K562 (cell line): ENCODE measurements at regions not wholly inside any gene's neighbourhood (a gene's known extent, or its start where the extent isn't known, plus 50 kb on each side); places are given as distances from the start of the nearest gene placed in this dataset.

Experiments
- ATAC-seq: fragments of 200-7000 bp; cut with Tn5 transposase; 3 replicates; pipeline ENCODE4 v1.9.1; 2020; ENCODE audit warnings: moderate library complexity
- BruUV-seq: library from RNA; stranded (reverse); fragments of 400-500 nt; replicated peaks from 2 replicates; lab custom pipeline; 2021; lab: Mats Ljungman, UMichigan
- CTCF ChIA-PET: fragments of 300-600 bp; formaldehyde crosslinking; extraction: SDS; loops from one replicate; lab custom pipeline; 2021; ENCODE audit warnings: low intra/inter-chr PET ratio; lab: Yijun Ruan, JAX
- POLR2A ChIA-PET: fragments of 300-600, 350-650 bp; sonication (Branson Sonifier 250); formaldehyde crosslinking; extraction: SDS; loops from one replicate; lab custom pipeline; 2021; ENCODE audit warnings: antibody characterized with exemption, inconsistent platforms; lab: Yijun Ruan, JAX
- DNase-seq, 4 experiments: peaks; one replicate each; pipeline versions ENCODE4 v3.0.0 to v3.0.0-alpha.2; 2011 to 2018; ENCODE audit warnings: low spot score in 3 of 4, mixed read lengths in 3 of 4; ENCODE audit errors: extremely low read depth in 1 of 4
- FAIRE-seq: peaks from 2 replicates; lab custom pipeline; 2011; peaks lifted over from hg19 to GRCh38; lab: Jason Lieb, UNC
- H2AFZ ChIP-seq: 2 replicates; pipeline ENCODE4 v1.6.0; 2011; ENCODE audit warnings: low read depth, low read length, control low read depth, inconsistent platforms
- H3K27ac ChIP-seq: fragments of 200-600 bp; 3 replicates; pipeline ENCODE4 v1.8.0; 2011; ENCODE audit warnings: low read depth, mild to moderate bottlenecking, control low read depth, inconsistent platforms, low read length, moderate library complexity, mixed read lengths; ENCODE audit errors: extremely low read depth
- H3K27me3 ChIP-seq, 2 experiments: fragments of 300-600 bp in 1 of 2; 2 replicates in 1 of 2; 3 replicates in 1 of 2; pipeline versions ENCODE4 v1.6.0 to v1.8.0; 2011; ENCODE audit warnings: inconsistent platforms in 2 of 2, low read length in 2 of 2, mild to moderate bottlenecking in 1 of 2, mixed read lengths in 1 of 2, moderate library complexity in 1 of 2; ENCODE audit not compliant: control insufficient read depth in 2 of 2, insufficient read depth in 2 of 2
- H3K36me3 ChIP-seq: fragments of 300-600 bp; 3 replicates; pipeline ENCODE4 v1.8.0; 2011; ENCODE audit warnings: mild to moderate bottlenecking, low read length, inconsistent platforms; ENCODE audit not compliant: control insufficient read depth, insufficient read depth
- H3K4me1 ChIP-seq, 2 experiments: fragments of 200-600 bp in 1 of 2; replicated peaks in 1 of 2; 2 replicates in 1 of 2; 3 replicates in 1 of 2; pipeline versions ENCODE4 v1.5.1 to v1.8.0; 2011; ENCODE audit warnings: inconsistent platforms in 2 of 2, low read length in 2 of 2, mild to moderate bottlenecking in 1 of 2, mixed read lengths in 1 of 2, moderate library complexity in 1 of 2; ENCODE audit not compliant: control insufficient read depth in 2 of 2, insufficient read depth in 2 of 2
- H3K4me2 ChIP-seq: 2 replicates; pipeline ENCODE4 v1.6.1; 2011; ENCODE audit warnings: low read length, control low read depth, inconsistent platforms, mixed read lengths; ENCODE audit not compliant: insufficient read depth
- H3K4me3 ChIP-seq: fragments of 200-600 bp; sonication (generic), shearing (Covaris generic); 2 replicates; pipeline ENCODE4 v1.5.1; 2016; ENCODE audit warnings: control low read depth, inconsistent platforms
- H3K79me2 ChIP-seq: fragments of 200-600 bp; 3 replicates; pipeline ENCODE4 v1.8.0; 2011; ENCODE audit warnings: low read length, inconsistent platforms; ENCODE audit not compliant: control insufficient read depth, insufficient read depth
- H3K9ac ChIP-seq, 2 experiments: 2 replicates each; pipeline versions ENCODE4 v1.6.0 to v1.6.1; 2011; ENCODE audit warnings: low read depth in 2 of 2, low read length in 2 of 2, control low read depth in 1 of 2, inconsistent platforms in 1 of 2, mild to moderate bottlenecking in 1 of 2, mixed read lengths in 1 of 2; ENCODE audit not compliant: insufficient read depth in 1 of 2
- H3K9me1 ChIP-seq: one replicate; pipeline ENCODE4 v1.6.0; 2011; ENCODE audit warnings: inconsistent platforms, mild to moderate bottlenecking, low read length, moderate library complexity; ENCODE audit not compliant: control insufficient read depth, insufficient read depth
- H3K9me3 ChIP-seq: replicated peaks from 2 replicates; pipeline ENCODE4 v1.5.1; 2011; ENCODE audit warnings: low read depth, low read length, inconsistent platforms; ENCODE audit not compliant: control insufficient read depth, insufficient read depth
- H4K20me1 ChIP-seq: replicated peaks from 2 replicates; pipeline ENCODE4 v1.6.1; 2011; ENCODE audit warnings: low read length, inconsistent platforms, mixed read lengths; ENCODE audit not compliant: control insufficient read depth, insufficient read depth
- E2F3 ChIP-seq: fragments of 250-450 bp; sonication (Bioruptor Pico); IDR thresholded peaks from 2 replicates; pipeline ENCODE4 v1.4.0; 2020; ENCODE audit warnings: mild to moderate bottlenecking
- ELF1 ChIP-seq: fragments of 200-800 bp; sonication (Bioruptor generic); IDR thresholded peaks from 2 replicates; pipeline ENCODE4 v1.6.1; 2016; ENCODE audit warnings: missing genetic modification characterization, missing compliant biosample characterization
- FOXK2 ChIP-seq, 2 experiments: fragments of 450-650 bp; IDR thresholded peaks in 1 of 2; conservative IDR thresholded peaks in 1 of 2; 2 replicates each; pipeline ENCODE4 v1.6.1; 2016; ENCODE audit warnings: low read depth in 2 of 2, mild to moderate bottlenecking in 1 of 2
- GATAD2A ChIP-seq: fragments of 450-650 bp; IDR thresholded peaks from 2 replicates; pipeline ENCODE4 v1.6.1; 2017
- GATAD2B ChIP-seq: fragments of 450-650 bp; IDR thresholded peaks from 2 replicates; pipeline ENCODE4 v1.6.1; 2017; ENCODE audit warnings: mild to moderate bottlenecking, borderline replicate concordance
- NFIC ChIP-seq: fragments of 450-650 bp; IDR thresholded peaks from 2 replicates; pipeline ENCODE4 v1.6.1; 2017; ENCODE audit warnings: mild to moderate bottlenecking, inconsistent platforms
- NRF1 ChIP-seq, 2 experiments: fragments of 450-650 bp; IDR thresholded peaks in 1 of 2; conservative IDR thresholded peaks in 1 of 2; 2 replicates each; pipeline ENCODE4 v1.6.1; 2014; ENCODE audit warnings: mild to moderate bottlenecking in 2 of 2
- POLR2G ChIP-seq: fragments of 200-400 bp; formaldehyde crosslinking; IDR thresholded peaks from 2 replicates; pipeline ENCODE4 v1.6.1; 2017; ENCODE audit warnings: low read depth, mild to moderate bottlenecking, antibody characterized with exemption, low read length, moderate library complexity
- POLR2H ChIP-seq: IDR thresholded peaks from 2 replicates; pipeline ENCODE4 v1.6.1; 2016; ENCODE audit warnings: missing genetic modification characterization, low read depth, mild to moderate bottlenecking, control low read depth, missing compliant biosample characterization, moderate library complexity
- PRPF4 ChIP-seq: fragments of 200-400 bp; formaldehyde crosslinking; IDR thresholded peaks from one replicate; pipeline ENCODE4 v1.6.1; 2017; ENCODE audit warnings: low read length, low read depth, mild to moderate bottlenecking; ENCODE audit not compliant: insufficient read depth, poor library complexity, severe bottlenecking
- RFX1 ChIP-seq: fragments of 450-650 bp; IDR thresholded peaks from 2 replicates; pipeline ENCODE4 v1.6.1; 2016; ENCODE audit warnings: mild to moderate bottlenecking, moderate library complexity
- SIN3A ChIP-seq, 2 experiments: fragments of 150-350 bp in 1 of 2; IDR thresholded peaks; 2 replicates each; pipeline ENCODE4 v1.6.1; 2011 to 2016; ENCODE audit warnings: borderline replicate concordance in 2 of 2, low read depth in 2 of 2, low read length in 2 of 2, mild to moderate bottlenecking in 2 of 2, moderate library complexity in 2 of 2; ENCODE audit not compliant: control insufficient read depth in 1 of 2
- SMAD1 ChIP-seq: fragments of 150-350 bp; IDR thresholded peaks from 2 replicates; pipeline ENCODE4 v1.6.1; 2014; ENCODE audit warnings: low read length, low read depth; ENCODE audit not compliant: partially characterized antibody
- WHSC1 ChIP-seq: IDR thresholded peaks from one replicate; pipeline ENCODE4 v1.6.1; 2012; ENCODE audit warnings: low read length, control low read depth, inconsistent platforms
- ZNF124 ChIP-seq: sonication (generic); formaldehyde crosslinking; IDR thresholded peaks from 2 replicates; pipeline ENCODE4 v1.8.1; 2022; ENCODE audit warnings: missing genetic modification reagents
- ZNF589 ChIP-seq: fragments of 200-800 bp; sonication (Bioruptor generic); IDR thresholded peaks from 2 replicates; pipeline ENCODE4 v1.6.1; 2016; ENCODE audit warnings: low read depth, missing genetic modification characterization, missing compliant biosample characterization
- WGBS: fragments of 100-300 bp; shearing (Covaris generic); methylation state at CpG from one replicate; pipeline ENCODE4 v1.1.6; 2016; ENCODE audit warnings: low coverage, mixed read lengths; ENCODE audit not compliant: insufficient coverage; ENCODE audit errors: missing lambda C conversion rate; 5-methylcytosine and 5-hydroxymethylcytosine counted together
- in situ Hi-C: fragments of 300-500 bp; cut with MboI; formaldehyde crosslinking; loops from 4 replicates; pipeline ENCODE4 v1.15.0; 2018; ENCODE audit warnings: inconsistent platforms, mixed read lengths
- intact Hi-C: fragments of 100-400 bp; cut with micrococcal nuclease; formaldehyde crosslinking; loops from 2 replicates; pipeline ENCODE4 v1.14.2; 2022

GRCh38 chr11:25587496-25587895 is 744.4 kb upstream of the ANO3 start:
- no peak for ATAC-seq
- Histone ChIP-seq H3K9me3 (peaks cover 2% of the 10 kb centered on the region; the same call in 1 of the 2 replicates), H4K20me1 (no peaks in the 10 kb centered on the region), H3K4me3 (no peak overlapping the region), H3K27ac (no peak overlapping the region), H3K4me2 (no peak overlapping the region), H3K36me3 (no peaks in the 10 kb centered on the region), H3K79me2 (no peaks in the 10 kb centered on the region), H3K9ac (no peak overlapping the region), H3K27me3 (no peaks in the 10 kb centered on the region), H3K9me1 (no peaks in the 10 kb centered on the region), H3K4me1 (no peaks in the 10 kb centered on the region), H2AFZ (no peak overlapping the region)
- no TSS peak for BruUV-seq
- TF ChIP-seq ZNF124 (CRISPR knock-in tag) (no peak), NFIC (no peak)
- intact Hi-C loops (no loop called here), in situ Hi-C loops (no loop called here)
- DNase-seq, result no peak
- CTCF ChIA-PET, result no interaction called here
- POLR2A ChIA-PET, result no interaction called here
- FAIRE-seq, result no peak

DNA sequence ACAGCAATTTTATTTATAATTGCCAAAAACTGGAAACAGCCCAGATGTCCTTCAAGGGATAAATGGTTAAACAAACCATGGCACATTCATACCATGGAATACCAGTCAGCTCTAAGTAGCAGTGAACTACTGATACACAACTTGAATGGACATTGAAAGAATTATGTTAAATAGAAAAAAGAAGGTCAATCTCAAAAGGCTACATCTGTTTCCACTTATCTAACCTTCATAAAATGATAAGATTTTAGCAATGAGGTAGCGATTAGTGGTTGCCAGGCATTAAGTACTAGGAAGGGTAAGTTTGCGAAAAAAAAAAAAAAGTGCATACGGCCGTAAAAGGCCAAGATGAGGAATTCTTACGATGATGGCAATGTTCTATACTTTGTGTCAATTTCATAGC is 738.7 kb upstream of the ANO3 start:
- H3K9me1 ChIP-seq, result no peaks in the 10 kb centered on the region
- ChIA-PET POLR2A (no interaction called here), CTCF (no interaction called here)
- no peak for ATAC-seq
- H3K4me2 ChIP-seq, result no peak overlapping the region
- WGBS, result 0% methylated on average over 5 of the region's 5 CpGs
- no peak for FAIRE-seq
- H3K9ac ChIP-seq, result no peak overlapping the region
- no peak overlapping the region for H2AFZ ChIP-seq
- H3K36me3 ChIP-seq, result no peaks in the 10 kb centered on the region
- no TSS peak for BruUV-seq
- in situ Hi-C loops (no loop called here), intact Hi-C loops (no loop called here)
- H3K27ac ChIP-seq, result no peak overlapping the region
- no peak overlapping the region for H3K4me3 ChIP-seq
- H3K79me2 ChIP-seq, result no peaks in the 10 kb centered on the region
- peaks cover 2% of the 10 kb centered on the region; the same call in 1 of the 2 replicates for H3K9me3 ChIP-seq
- no peaks in the 10 kb centered on the region for H4K20me1 ChIP-seq
- no peak for DNase-seq
- H3K27me3 ChIP-seq, result no peaks in the 10 kb centered on the region
- no peaks in the 10 kb centered on the region for H3K4me1 ChIP-seq
- TF ChIP-seq PRPF4, result no peak
- no peak for TF ChIP-seq GATAD2B
- no peak for TF ChIP-seq RFX1
- TF ChIP-seq POLR2G, result no peak
- no peak for TF ChIP-seq NRF1 (conservative IDR thresholded peaks at IDR 0.05 in 1 of 2, IDR thresholded peaks at IDR 0.05 in 1 of 2)
- TF ChIP-seq FOXK2 (conservative IDR thresholded peaks at IDR 0.05 in 1 of 2, IDR thresholded peaks at IDR 0.05 in 1 of 2; ENCODE audit: low read depth in 2 of 2), result no peak
- TF ChIP-seq ELF1 (tag), result no peak
- no peak for TF ChIP-seq E2F3
- TF ChIP-seq ZNF589, result no peak
- no peak for TF ChIP-seq POLR2H
- no peak for TF ChIP-seq WHSC1
- TF ChIP-seq SMAD1, result no peak
- no peak for TF ChIP-seq GATAD2A
- TF ChIP-seq SIN3A (IDR thresholded peaks at IDR 0.05; ENCODE audit: borderline replicate concordance in 2 of 2, control insufficient read depth in 1 of 2, low read depth in 2 of 2, low read length in 2 of 2), result no peak
